ENCODE measurements at regions not wholly inside any gene's neighbourhood (a gene's known extent, or its start where the extent isn't known, plus 50 kb on each side); places are given as distances from the start of the nearest gene placed in this dataset.
A peak's percentile ranks its signal among the peaks of the same experiment; 100 is the strongest.

DNA sequence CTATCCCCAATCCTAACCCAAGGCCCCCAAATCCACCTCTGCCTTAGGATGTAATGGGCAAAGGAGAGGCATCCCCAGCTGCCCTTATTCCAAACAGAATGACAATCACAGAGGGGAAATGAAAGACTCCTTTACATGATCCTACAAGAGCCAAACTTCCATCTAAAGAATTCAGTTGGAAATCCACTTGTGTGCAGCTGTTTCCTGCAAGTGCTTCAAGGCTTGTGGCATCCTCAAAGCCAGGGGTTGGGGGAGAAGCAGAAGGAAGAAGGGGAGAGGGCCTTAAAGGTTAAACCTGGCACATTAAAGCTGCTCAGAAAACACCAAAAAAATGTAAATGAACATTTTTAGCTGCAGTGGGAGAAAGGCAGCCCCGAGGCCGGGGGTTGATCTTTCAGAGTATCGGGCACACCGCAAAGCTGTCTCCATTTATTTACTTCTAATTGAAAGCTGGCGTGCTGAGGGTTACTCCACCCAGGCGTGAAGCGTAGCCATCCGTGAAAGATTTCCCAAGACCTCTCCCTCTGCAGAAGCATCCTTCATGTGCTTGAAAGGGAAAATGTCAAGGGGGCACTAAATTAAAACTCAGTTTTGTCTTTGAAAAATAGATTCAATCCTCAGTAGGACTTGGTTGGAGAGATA is 217.8 kb downstream of the SHQ1 start:
- no peaks in the 10 kb centered on the region for H3K36me3 ChIP-seq (replicated peaks; ENCODE audit: insufficient read depth, low read depth)
- no peaks in the 10 kb centered on the region for H3K9me2 ChIP-seq (replicated peaks; ENCODE audit: insufficient read depth)
- H3K79me2 ChIP-seq, result no peaks in the 10 kb centered on the region
- TF ChIP-seq EZH2phosphoT487 (IDR thresholded peaks at IDR 0.05; ENCODE audit: low read depth, severe bottlenecking, unreplicated experiment), result no peak
- TF ChIP-seq, protein P1, sequence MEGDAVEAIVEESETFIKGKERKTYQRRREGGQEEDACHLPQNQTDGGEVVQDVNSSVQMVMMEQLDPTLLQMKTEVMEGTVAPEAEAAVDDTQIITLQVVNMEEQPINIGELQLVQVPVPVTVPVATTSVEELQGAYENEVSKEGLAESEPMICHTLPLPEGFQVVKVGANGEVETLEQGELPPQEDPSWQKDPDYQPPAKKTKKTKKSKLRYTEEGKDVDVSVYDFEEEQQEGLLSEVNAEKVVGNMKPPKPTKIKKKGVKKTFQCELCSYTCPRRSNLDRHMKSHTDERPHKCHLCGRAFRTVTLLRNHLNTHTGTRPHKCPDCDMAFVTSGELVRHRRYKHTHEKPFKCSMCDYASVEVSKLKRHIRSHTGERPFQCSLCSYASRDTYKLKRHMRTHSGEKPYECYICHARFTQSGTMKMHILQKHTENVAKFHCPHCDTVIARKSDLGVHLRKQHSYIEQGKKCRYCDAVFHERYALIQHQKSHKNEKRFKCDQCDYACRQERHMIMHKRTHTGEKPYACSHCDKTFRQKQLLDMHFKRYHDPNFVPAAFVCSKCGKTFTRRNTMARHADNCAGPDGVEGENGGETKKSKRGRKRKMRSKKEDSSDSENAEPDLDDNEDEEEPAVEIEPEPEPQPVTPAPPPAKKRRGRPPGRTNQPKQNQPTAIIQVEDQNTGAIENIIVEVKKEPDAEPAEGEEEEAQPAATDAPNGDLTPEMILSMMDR (IDR thresholded peaks at IDR 0.05; ENCODE audit: poor library complexity), result no peak
- no peak for TF ChIP-seq EZH2 (IDR thresholded peaks at IDR 0.05; ENCODE audit: borderline replicate concordance)
- H3K4me1 ChIP-seq (ENCODE audit: insufficient read depth), result no peaks in the 10 kb centered on the region
- 87% methylated on average over 8 of the region's 8 CpGs for WGBS (ENCODE audit: low lambda C conversion rate, missing lambda C conversion rate)
- no peaks in the 10 kb centered on the region for H4K20me1 ChIP-seq (ENCODE audit: insufficient read depth, poor library complexity, severe bottlenecking)
- no peak overlapping the region for H3K27ac ChIP-seq
- no peak overlapping the region for H3K4me3 ChIP-seq
- H2AFZ ChIP-seq, result no peak overlapping the region
- DNase-seq (ENCODE audit: low spot score), result no peak
- no peaks in the 10 kb centered on the region for H3K9me3 ChIP-seq (ENCODE audit: low read depth)
- H3K27me3 ChIP-seq, result no peaks in the 10 kb centered on the region
- no peak overlapping the region for H3K4me2 ChIP-seq

DNA sequence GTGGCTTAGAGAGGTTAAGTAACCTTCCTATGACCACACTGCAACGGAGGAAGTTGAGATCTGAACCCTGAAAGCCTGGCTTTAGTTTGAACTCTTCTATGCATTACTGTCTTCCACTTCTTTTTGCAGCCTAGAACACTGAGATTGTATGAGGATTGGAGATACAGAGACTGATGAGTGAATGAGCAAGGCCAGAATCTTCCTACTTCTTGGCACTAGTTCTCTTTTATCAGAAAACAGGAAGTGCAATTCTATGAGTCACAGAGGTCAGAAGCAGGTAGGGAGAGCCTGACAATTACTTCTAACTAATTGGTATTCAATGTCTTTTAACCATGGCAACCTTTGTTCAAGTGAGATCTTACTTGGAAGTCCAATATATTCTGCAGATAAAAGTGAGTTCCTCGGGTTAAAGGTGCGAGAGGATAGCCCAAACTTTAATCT is 219.0 kb downstream of the SHQ1 start:
- Histone ChIP-seq H3K27ac (peak overlapping the region; percentile 2), H3K27me3 (no peaks in the 10 kb centered on the region)
- WGBS (ENCODE audit: low lambda C conversion rate, missing lambda C conversion rate), result 70% methylated on average over 3 of the region's 3 CpGs

DNA sequence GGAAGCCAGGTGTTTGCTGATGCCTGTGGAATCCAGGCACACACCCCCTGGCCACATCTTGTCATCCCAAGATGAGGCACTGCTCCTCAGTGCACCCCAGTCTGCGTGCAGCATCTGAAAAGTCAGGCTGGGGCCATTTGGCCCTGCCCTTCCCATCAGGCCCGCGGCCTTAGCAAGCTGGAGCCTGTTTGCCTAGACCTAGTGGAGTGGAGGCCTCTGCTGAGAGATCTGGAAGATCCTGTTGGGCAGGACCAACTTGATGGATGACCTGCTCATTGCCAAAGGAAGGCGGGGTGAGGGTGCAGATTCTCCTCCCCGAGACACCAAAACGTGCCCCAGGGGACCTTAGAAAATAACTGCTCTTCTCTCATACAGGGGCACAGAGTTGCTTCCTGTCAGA is 220.2 kb downstream of the SHQ1 start:
- no peak overlapping the region for H3K4me3 ChIP-seq
- no peak overlapping the region for H3K27ac ChIP-seq
- no peaks in the 10 kb centered on the region for H3K9me2 ChIP-seq (replicated peaks; ENCODE audit: insufficient read depth)
- WGBS (ENCODE audit: low lambda C conversion rate, missing lambda C conversion rate), result 68% methylated on average over 6 of the region's 6 CpGs
- H3K9me3 ChIP-seq (ENCODE audit: low read depth), result no peaks in the 10 kb centered on the region
- no peaks in the 10 kb centered on the region for H3K27me3 ChIP-seq
- TF ChIP-seq EZH2 (IDR thresholded peaks at IDR 0.05; ENCODE audit: borderline replicate concordance), result no peak
- TF ChIP-seq EZH2phosphoT487 (IDR thresholded peaks at IDR 0.05; ENCODE audit: low read depth, severe bottlenecking, unreplicated experiment), result no peak
- no peak overlapping the region for H2AFZ ChIP-seq
- no peaks in the 10 kb centered on the region for H3K36me3 ChIP-seq (replicated peaks; ENCODE audit: insufficient read depth, low read depth)
- DNase-seq (ENCODE audit: low spot score), result peak; percentile 44
- no peaks in the 10 kb centered on the region for H3K79me2 ChIP-seq
- H3K4me1 ChIP-seq (ENCODE audit: insufficient read depth), result no peaks in the 10 kb centered on the region
- H4K20me1 ChIP-seq (ENCODE audit: insufficient read depth, poor library complexity, severe bottlenecking), result no peaks in the 10 kb centered on the region
- no peak overlapping the region for H3K4me2 ChIP-seq

More for the DNA sequence above, 219.0 kb downstream of the SHQ1 start:
- Histone ChIP-seq H3K36me3 (replicated peaks; ENCODE audit: insufficient read depth, low read depth) (no peaks in the 10 kb centered on the region), H4K20me1 (ENCODE audit: insufficient read depth, poor library complexity, severe bottlenecking) (no peaks in the 10 kb centered on the region), H3K4me3 (no peak overlapping the region), H3K9me3 (ENCODE audit: low read depth) (no peaks in the 10 kb centered on the region), H3K79me2 (no peaks in the 10 kb centered on the region), H2AFZ (no peak overlapping the region), H3K9me2 (replicated peaks; ENCODE audit: insufficient read depth) (no peaks in the 10 kb centered on the region), H3K4me2 (no peak overlapping the region), H3K4me1 (ENCODE audit: insufficient read depth) (no peaks in the 10 kb centered on the region)
- peak; percentile 18 for DNase-seq (ENCODE audit: low spot score)
- TF ChIP-seq EZH2 (IDR thresholded peaks at IDR 0.05; ENCODE audit: borderline replicate concordance), result no peak
- TF ChIP-seq EZH2phosphoT487 (IDR thresholded peaks at IDR 0.05; ENCODE audit: low read depth, severe bottlenecking, unreplicated experiment), result no peak
- TF ChIP-seq, protein P1 (IDR thresholded peaks at IDR 0.05; ENCODE audit: poor library complexity), result no peak

DNA sequence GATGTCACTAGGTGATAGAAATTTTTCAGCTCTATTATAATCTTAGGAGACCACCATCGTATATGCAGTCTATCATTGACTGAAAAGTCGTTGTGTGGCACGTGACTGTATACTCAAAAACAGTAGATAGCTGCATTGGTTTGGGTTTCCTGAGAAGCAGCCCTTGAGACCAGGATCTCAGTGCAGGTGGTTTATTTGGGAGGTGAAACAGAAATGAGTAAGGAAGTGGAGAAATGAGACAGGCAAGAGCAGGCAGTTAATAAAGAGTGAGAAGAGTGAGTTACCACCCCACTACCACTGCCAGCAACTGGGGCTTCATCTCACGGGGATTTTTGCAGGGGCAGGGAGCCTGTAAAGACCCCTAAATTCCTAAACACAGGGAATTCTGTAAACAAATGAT is 221.0 kb downstream of the SHQ1 start:
- Histone ChIP-seq H3K27me3 (no peaks in the 10 kb centered on the region), H3K27ac (no peak overlapping the region), H3K4me3 (no peak overlapping the region), H3K79me2 (no peaks in the 10 kb centered on the region), H3K4me2 (no peak overlapping the region), H3K9me2 (replicated peaks; ENCODE audit: insufficient read depth) (no peaks in the 10 kb centered on the region), H3K36me3 (replicated peaks; ENCODE audit: insufficient read depth, low read depth) (no peaks in the 10 kb centered on the region), H4K20me1 (ENCODE audit: insufficient read depth, poor library complexity, severe bottlenecking) (no peaks in the 10 kb centered on the region), H3K9me3 (ENCODE audit: low read depth) (no peaks in the 10 kb centered on the region), H3K4me1 (ENCODE audit: insufficient read depth) (no peaks in the 10 kb centered on the region), H2AFZ (no peak overlapping the region)
- WGBS (ENCODE audit: low lambda C conversion rate, missing lambda C conversion rate), result 82% methylated on average over 4 of the region's 4 CpGs
- no peak for DNase-seq (ENCODE audit: low spot score)
- TF ChIP-seq EZH2 (IDR thresholded peaks at IDR 0.05; ENCODE audit: borderline replicate concordance) (no peak), EZH2phosphoT487 (IDR thresholded peaks at IDR 0.05; ENCODE audit: low read depth, severe bottlenecking, unreplicated experiment) (no peak)
- TF ChIP-seq, protein P1 (IDR thresholded peaks at IDR 0.05; ENCODE audit: poor library complexity), result no peak

Data from hepatocyte (in vitro differentiated cells).